GM19397 (cell line): ENCODE measurements at regions not wholly inside any gene's neighbourhood (a gene's known extent, or its start where the extent isn't known, plus 50 kb on each side); places are given as distances from the start of the nearest gene placed in this dataset.

Experiments used
- ATAC-seq: cut with Tn5 transposase; IDR thresholded peaks from one replicate; pipeline ENCODE4 v1.9.1; 2021; ENCODE audit warnings: mild to moderate bottlenecking, moderate library complexity; ENCODE audit not compliant: unreplicated experiment

GRCh38 chr14:85479306-85479705 lies 50.6 kb upstream of the FLRT2 start:
- no peak for ATAC-seq

- no peak for ATAC-seq
Observed at GRCh38 chr14:85479771-85480170, 50.2 kb upstream of the FLRT2 start.
